GM12874 (cell line): ENCODE measurements at regions not wholly inside any gene's neighbourhood (a gene's known extent, or its start where the extent isn't known, plus 50 kb on each side); places are given as distances from the start of the nearest gene placed in this dataset.

Source experiments
- CTCF ChIP-seq: IDR thresholded peaks from 2 replicates; pipeline ENCODE4 v1.5.1; 2011; ENCODE audit warnings: low read depth, mild to moderate bottlenecking, control low read depth, low read length, moderate library complexity; ENCODE audit not compliant: insufficient read depth

- no peak for TF ChIP-seq CTCF
Observed at GRCh38 chr12:67391034-67391433, 121.9 kb downstream of the CAND1 start.

GRCh38 chr12:67391656-67392055 lies 122.5 kb downstream of the CAND1 start:
- no peak for TF ChIP-seq CTCF

GRCh38 chr12:67394550-67394949 lies 125.4 kb downstream of the CAND1 start:
- no peak for TF ChIP-seq CTCF

- TF ChIP-seq CTCF = no peak
Observed at GRCh38 chr12:67400742-67401141, 131.6 kb downstream of the CAND1 start.

- TF ChIP-seq CTCF = no peak
Observed at GRCh38 chr12:67410246-67410645, 141.1 kb downstream of the CAND1 start.

- no peak for TF ChIP-seq CTCF
Observed at GRCh38 chr12:67410667-67411067, 141.5 kb downstream of the CAND1 start.

GRCh38 chr12:67411562-67411961 lies 142.4 kb downstream of the CAND1 start:
- no peak for TF ChIP-seq CTCF

- TF ChIP-seq CTCF = no peak
Observed at GRCh38 chr12:67413577-67413976, 144.4 kb downstream of the CAND1 start.
